GM12873 (cell line): ENCODE measurements at regions not wholly inside any gene's neighbourhood (a gene's known extent, or its start where the extent isn't known, plus 50 kb on each side); places are given as distances from the start of the nearest gene placed in this dataset.

ENCODE experiments used
- CTCF ChIP-seq: IDR thresholded peaks from 2 replicates; pipeline ENCODE4 v1.5.1; 2012; ENCODE audit warnings: low read depth, mild to moderate bottlenecking, moderate library complexity, low read length, control low read depth; ENCODE audit not compliant: insufficient read depth; ENCODE audit errors: missing control alignments

- TF ChIP-seq CTCF: no peak
Measured at GRCh38 chr11:95515371-95515770, 274.2 kb downstream of the FAM76B start.

DNA sequence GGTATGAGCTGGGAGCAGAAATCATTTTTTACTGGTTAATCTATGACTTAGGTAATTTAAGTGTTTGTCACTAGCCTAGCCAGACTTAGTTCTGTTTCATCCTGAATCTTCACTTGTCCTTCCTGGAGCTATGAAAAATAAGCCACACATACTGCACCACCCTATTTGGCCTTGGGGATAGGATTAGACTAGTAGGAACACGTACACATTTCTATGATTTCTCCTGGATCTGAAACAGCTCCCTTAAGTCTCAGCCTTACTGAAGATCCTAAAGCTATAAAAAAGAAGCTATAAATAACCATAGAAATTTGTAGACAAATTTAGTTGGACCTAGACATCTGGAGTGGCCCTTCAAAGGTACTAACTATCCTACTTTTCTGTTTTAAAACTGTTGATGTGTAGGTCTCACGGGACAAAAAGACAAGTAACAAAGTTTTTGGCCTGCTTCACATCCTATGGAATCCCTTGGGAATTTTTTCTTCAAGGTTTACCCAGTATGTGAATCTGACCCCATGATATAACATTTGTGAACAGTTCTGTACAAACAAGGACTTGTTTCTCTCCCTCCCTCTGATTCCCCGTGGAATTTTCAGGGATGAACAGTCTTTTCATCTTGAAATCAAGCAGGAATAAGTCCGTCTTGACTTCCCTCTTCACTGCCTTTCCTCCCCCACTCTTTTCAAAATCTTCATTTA, 275.0 kb downstream of the FAM76B start:
- no peak for TF ChIP-seq CTCF

DNA sequence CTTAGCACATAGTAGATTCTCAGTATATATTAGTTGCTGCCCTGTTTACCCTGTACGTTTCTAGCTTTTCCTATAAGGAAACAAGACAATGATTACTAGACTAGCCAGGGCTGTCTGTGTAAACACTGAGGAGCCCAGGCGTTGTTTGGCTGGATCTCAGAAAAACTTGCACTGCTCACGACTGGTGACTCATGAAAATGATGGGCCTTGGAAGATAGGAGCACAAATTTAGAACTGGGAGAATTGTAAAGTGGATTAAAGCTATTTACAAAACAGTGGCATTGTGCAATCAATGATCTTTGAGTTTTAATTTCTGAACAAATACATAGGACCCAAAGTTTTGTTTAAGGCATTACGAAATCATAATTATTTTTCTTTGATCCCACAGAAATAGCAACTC, 276.9 kb downstream of the FAM76B start:
- TF ChIP-seq CTCF: no peak

- TF ChIP-seq CTCF: no peak
Measured at GRCh38 chr11:95512177-95512576, 277.4 kb downstream of the FAM76B start.

DNA sequence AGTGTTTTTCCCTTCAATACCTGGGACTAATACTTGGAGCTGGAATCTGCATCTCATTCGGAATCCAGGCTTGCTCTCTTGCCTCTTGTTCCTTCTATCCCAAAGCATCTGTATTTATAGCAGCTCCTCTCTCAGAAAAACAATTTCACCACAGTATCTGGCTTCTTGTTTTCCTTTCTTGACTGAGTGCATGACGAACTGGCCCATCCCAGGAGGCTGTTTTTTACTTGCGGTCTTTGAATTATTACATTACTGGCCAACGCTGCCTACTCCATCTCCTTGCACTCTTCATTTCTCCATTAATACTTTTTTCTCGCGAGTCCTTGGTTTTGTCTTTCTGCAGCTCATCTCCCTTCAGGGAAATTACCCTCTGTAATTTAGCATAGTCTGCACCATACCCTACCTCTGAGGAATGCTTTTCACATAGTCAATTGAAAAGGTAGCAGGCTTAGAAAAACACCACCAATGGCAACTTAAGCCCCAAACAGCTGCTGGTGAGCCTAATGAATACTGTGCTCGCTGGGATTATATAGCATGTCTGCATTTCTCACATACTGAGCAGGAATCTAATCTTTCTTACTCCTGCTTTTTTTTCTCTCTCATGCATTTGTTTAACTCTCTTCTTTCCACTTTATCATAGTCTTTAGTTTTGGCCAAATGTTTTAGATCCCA, 277.4 kb upstream of the SESN3 start:
- no peak for TF ChIP-seq CTCF

GRCh38 chr11:95507794-95508193, 276.8 kb upstream of the SESN3 start:
- TF ChIP-seq CTCF: peak; percentile 21

DNA sequence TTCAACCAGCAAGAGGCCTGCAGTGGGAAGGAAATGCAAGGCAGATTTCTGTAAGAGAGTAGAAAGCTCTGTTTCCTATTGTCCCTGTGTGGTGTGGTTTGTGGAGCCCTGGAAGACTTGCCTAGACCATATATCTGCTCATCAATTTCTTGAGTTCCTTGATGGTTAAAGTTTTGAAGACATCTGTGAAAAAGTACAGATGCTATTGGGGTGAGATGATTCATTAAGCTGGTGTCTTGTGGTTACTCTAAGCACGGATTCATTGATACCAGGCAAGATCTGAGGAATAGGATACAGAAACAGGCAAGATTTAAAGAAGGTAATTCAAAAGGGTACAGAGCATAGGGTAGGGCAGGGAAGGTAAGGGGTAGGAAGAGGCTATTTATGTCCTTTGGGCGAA, 275.8 kb upstream of the SESN3 start:
- no peak for TF ChIP-seq CTCF
